Activated T-cell treated with anti-CD3 and anti-CD28 coated beads for 24 hours (primary cell): ENCODE measurements at regions not wholly inside any gene's neighbourhood (a gene's known extent, or its start where the extent isn't known, plus 50 kb on each side); places are given as distances from the start of the nearest gene placed in this dataset.

ENCODE experiments used
- DNase-seq: peaks from one replicate; pipeline ENCODE4 v3.0.0-alpha.2; 2020; ENCODE audit warnings: low read depth

DNA sequence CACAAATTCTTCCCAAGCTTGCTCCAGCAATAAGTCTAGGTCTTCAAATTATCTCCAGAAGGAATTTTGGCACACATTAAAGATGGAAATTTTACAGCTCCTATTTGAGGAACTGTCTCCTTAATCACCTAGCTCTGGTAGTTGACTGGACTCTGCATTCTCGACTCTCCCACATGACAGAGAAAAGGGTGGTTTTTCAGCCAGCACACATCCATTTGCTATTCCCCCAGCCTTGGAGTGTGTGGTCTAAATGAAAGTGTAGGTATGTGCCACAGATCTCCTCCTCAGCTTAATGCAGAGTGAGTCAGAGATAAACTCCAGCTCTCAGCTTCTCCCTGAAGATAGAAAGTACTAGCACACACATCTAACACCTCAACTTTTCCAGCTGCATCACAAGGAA lies 62.2 kb upstream of the ALCAM start:
- no peak for DNase-seq

- DNase-seq: no peak
Measured at GRCh38 chr3:105315144-105315543, 51.6 kb upstream of the ALCAM start.

DNA sequence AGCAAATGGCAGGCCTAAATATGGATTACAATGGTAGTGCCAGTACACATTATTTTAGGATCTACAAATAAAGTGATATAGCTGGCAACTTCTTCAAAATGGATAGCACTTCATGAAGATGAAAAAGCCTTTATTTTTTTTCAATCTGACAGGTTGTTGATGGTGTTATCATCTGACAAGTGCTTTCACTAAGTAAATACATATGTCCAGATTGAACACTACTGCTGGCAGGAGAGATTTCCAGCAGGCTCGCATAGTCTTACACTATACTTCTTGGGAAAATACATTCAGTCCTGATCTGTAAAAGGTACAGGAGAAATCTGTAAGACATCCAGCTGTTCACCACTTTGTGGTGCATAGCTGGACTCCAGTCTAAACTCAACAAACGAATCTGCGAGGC lies 50.9 kb upstream of the ALCAM start:
- DNase-seq: no peak

GRCh38 chr3:105316331-105316730 lies 50.4 kb upstream of the ALCAM start:
- no peak for DNase-seq
